Dendritic cell treated with granulocyte-macrophage colony-stimulating factor and Interleukin-4, amounts not matched to agents 40 ng/mL and 50 ng/mL, for 4 days (primary cell): ENCODE measurements at regions not wholly inside any gene's neighbourhood (a gene's known extent, or its start where the extent isn't known, plus 50 kb on each side); places are given as distances from the start of the nearest gene placed in this dataset.

Experiments
- H3K27ac Mint-ChIP-seq: one replicate; pipeline ENCODE4 v1.8.0; 2022; ENCODE audit warnings: mild to moderate bottlenecking, mixed read lengths
- H3K27me3 Mint-ChIP-seq: one replicate; pipeline ENCODE4 v1.8.0; 2022; ENCODE audit warnings: mild to moderate bottlenecking, mixed read lengths
- H3K36me3 Mint-ChIP-seq: one replicate; pipeline ENCODE4 v1.8.0; 2022; ENCODE audit warnings: low read depth, mixed read lengths
- H3K4me1 Mint-ChIP-seq: one replicate; pipeline ENCODE4 v1.8.0; 2022; ENCODE audit warnings: low read depth, mixed read lengths
- H3K4me3 Mint-ChIP-seq: one replicate; pipeline ENCODE4 v1.8.0; 2022; ENCODE audit warnings: mild to moderate bottlenecking, moderate library complexity, mixed read lengths
- H3K9me3 Mint-ChIP-seq: one replicate; pipeline ENCODE4 v1.8.0; 2022; ENCODE audit warnings: mixed read lengths
- intact Hi-C: fragments of 100-400 bp; cut with micrococcal nuclease; formaldehyde crosslinking; loops from one replicate; pipeline ENCODE4 v1.15.0; 2022

- Mint-ChIP-seq H3K27ac (no peak overlapping the region), H3K4me3 (no peak overlapping the region), H3K9me3 (no peaks in the 10 kb centered on the region), H3K36me3 (no peaks in the 10 kb centered on the region), H3K27me3 (peaks cover 14% of the 10 kb centered on the region), H3K4me1 (peaks cover 30% of the 10 kb centered on the region)
- intact Hi-C loops = no loop called here
Measured at GRCh38 chr18:8945514-8945913, 157.0 kb upstream of the NDUFV2 start.

GRCh38 chr18:8946066-8946838, 156.2 kb upstream of the NDUFV2 start:
- no peaks in the 10 kb centered on the region for H3K36me3 Mint-ChIP-seq
- H3K4me1 Mint-ChIP-seq = peaks cover 30% of the 10 kb centered on the region
- H3K27ac Mint-ChIP-seq = no peak overlapping the region
- H3K4me3 Mint-ChIP-seq = no peak overlapping the region
- peaks cover 14% of the 10 kb centered on the region for H3K27me3 Mint-ChIP-seq
- intact Hi-C loops = no loop called here
- no peaks in the 10 kb centered on the region for H3K9me3 Mint-ChIP-seq

- peaks cover 30% of the 10 kb centered on the region for H3K4me1 Mint-ChIP-seq
- no peaks in the 10 kb centered on the region for H3K36me3 Mint-ChIP-seq
- intact Hi-C loops = no loop called here
- no peaks in the 10 kb centered on the region for H3K9me3 Mint-ChIP-seq
- H3K27ac Mint-ChIP-seq = no peak overlapping the region
- no peak overlapping the region for H3K4me3 Mint-ChIP-seq
- H3K27me3 Mint-ChIP-seq = peaks cover 16% of the 10 kb centered on the region
Measured at GRCh38 chr18:8947566-8947965, 154.9 kb upstream of the NDUFV2 start.

GRCh38 chr18:8948011-8948410, 154.5 kb upstream of the NDUFV2 start:
- no peaks in the 10 kb centered on the region for H3K36me3 Mint-ChIP-seq
- no peak overlapping the region for H3K4me3 Mint-ChIP-seq
- intact Hi-C loops = no loop called here
- H3K27me3 Mint-ChIP-seq = peaks cover 16% of the 10 kb centered on the region
- H3K4me1 Mint-ChIP-seq = peaks cover 28% of the 10 kb centered on the region
- H3K27ac Mint-ChIP-seq = no peak overlapping the region
- H3K9me3 Mint-ChIP-seq = no peaks in the 10 kb centered on the region

DNA sequence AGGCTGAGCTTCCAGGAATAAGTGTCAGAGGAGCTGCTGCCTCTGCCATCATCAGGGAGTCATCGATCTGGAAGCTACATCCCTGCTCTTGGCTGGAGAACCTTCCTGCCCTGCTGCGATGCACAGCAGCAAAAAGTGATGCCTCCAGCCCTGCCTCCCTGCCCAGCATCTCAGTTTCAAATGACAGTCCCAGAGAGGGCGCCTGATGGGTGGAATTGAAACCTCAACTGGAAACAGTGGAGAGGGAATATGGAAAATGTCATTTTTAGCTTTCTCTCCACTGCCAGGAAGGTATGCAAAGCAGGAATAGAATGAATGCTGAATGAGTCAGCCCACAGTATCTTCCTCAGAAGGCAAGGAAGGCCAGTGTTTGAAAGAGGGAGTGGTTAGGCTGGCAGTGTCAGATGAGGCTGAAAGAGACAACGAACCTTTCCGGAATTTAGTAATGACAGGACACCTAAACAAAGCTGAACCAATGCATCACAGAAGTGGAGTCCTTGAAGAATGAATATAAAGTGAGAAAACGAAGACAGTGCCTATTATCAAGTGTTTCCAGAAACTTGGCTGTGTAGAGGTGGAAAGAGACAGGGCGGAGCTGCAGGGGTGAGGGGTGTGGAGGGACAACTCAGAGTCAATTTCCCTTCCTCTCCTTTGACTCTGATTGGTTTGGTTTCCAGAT, 153.9 kb upstream of the NDUFV2 start:
- Mint-ChIP-seq H3K36me3 (no peaks in the 10 kb centered on the region), H3K9me3 (no peaks in the 10 kb centered on the region), H3K27ac (no peak overlapping the region), H3K4me3 (no peak overlapping the region), H3K4me1 (peaks cover 24% of the 10 kb centered on the region), H3K27me3 (peaks cover 16% of the 10 kb centered on the region)
- intact Hi-C loops = no loop called here

- Mint-ChIP-seq H3K4me3 (no peak overlapping the region), H3K27me3 (peaks cover 16% of the 10 kb centered on the region), H3K36me3 (no peaks in the 10 kb centered on the region), H3K9me3 (no peaks in the 10 kb centered on the region), H3K4me1 (peaks cover 18% of the 10 kb centered on the region), H3K27ac (no peak overlapping the region)
- intact Hi-C loops = no loop called here
Measured at GRCh38 chr18:8949206-8949605, 153.3 kb upstream of the NDUFV2 start.

DNA sequence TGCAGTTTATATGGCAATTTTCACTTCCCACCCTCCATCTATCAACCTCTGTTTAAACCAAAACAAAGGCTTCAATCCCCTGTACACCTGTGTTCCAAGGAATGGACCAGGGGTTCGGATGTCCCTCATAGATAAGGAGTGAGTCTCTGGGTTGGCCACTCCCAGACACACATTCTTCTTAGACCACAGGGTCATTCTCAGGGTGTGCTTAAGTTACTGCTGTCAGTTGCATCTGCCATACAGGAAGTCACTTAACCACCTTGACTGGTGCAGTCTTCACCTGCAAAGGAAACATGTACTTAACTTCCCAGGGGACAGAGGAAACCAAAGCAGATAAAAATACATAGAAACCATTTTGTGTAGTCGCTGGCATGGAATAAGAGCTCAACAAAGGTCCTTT, 151.0 kb upstream of the NDUFV2 start:
- intact Hi-C loops = no loop called here
- no peak overlapping the region for H3K4me3 Mint-ChIP-seq
- H3K27ac Mint-ChIP-seq = no peak overlapping the region
- H3K9me3 Mint-ChIP-seq = no peaks in the 10 kb centered on the region
- H3K4me1 Mint-ChIP-seq = peaks cover 6% of the 10 kb centered on the region
- H3K36me3 Mint-ChIP-seq = no peaks in the 10 kb centered on the region
- H3K27me3 Mint-ChIP-seq = peaks cover 17% of the 10 kb centered on the region

GRCh38 chr18:8952174-8952573, 150.3 kb upstream of the NDUFV2 start:
- H3K36me3 Mint-ChIP-seq = no peaks in the 10 kb centered on the region

DNA sequence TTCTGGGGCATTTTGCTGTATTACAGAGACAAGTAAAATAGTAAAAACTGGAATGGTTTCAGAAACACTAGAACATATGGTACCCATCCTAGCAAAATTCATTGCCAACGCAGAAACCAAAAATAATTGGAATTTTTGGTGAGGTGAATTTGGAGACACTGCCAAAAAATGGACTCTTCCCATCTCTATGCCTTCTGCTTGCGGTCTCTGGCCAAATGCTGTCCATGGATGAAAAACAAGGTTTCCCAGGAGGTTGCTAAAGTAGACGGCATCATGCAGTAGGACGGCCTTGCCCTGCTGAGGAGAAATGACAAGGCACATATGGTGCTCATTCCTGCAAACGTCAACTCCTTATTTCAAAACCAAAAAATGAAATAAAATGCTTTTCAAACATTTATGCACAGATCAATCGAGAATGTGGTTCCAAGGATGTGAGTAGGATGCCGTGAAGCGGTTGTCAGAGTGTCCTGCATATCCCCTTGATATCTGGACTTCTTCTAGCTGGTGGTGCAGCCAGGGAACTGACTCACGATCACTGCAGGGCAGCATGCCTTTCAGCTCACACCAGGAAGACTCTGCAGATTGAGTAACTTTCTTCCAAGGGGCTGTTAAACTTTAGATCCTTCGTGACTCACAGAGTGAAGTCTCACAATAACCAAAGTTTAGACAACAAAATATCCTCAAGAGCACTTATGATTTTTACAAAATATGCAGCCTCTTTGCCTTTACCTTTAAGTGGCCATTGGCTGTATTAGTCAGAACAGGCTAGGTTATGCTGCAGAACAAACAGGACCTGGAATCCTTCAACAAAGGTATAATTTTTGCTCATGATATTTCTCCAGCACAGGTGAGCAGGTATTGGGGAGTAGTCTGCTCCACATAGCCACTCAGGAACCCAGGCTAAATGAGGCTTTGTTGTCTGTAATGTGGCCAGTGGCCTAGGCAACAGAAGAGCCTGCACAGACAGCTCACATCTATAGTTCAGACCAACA, 149.4 kb upstream of the NDUFV2 start:
- peaks cover 19% of the 10 kb centered on the region for H3K27me3 Mint-ChIP-seq
- peaks cover 6% of the 10 kb centered on the region for H3K4me1 Mint-ChIP-seq
- intact Hi-C loops = no loop called here
- H3K27ac Mint-ChIP-seq = no peak overlapping the region
- H3K9me3 Mint-ChIP-seq = no peaks in the 10 kb centered on the region
- no peaks in the 10 kb centered on the region for H3K36me3 Mint-ChIP-seq
- H3K4me3 Mint-ChIP-seq = no peak overlapping the region

More at GRCh38 chr18:8952174-8952573, 150.3 kb upstream of the NDUFV2 start:
- intact Hi-C loops = no loop called here
- Mint-ChIP-seq H3K9me3 (no peaks in the 10 kb centered on the region), H3K27ac (no peak overlapping the region), H3K4me1 (peaks cover 6% of the 10 kb centered on the region), H3K4me3 (no peak overlapping the region), H3K27me3 (peaks cover 19% of the 10 kb centered on the region)

DNA sequence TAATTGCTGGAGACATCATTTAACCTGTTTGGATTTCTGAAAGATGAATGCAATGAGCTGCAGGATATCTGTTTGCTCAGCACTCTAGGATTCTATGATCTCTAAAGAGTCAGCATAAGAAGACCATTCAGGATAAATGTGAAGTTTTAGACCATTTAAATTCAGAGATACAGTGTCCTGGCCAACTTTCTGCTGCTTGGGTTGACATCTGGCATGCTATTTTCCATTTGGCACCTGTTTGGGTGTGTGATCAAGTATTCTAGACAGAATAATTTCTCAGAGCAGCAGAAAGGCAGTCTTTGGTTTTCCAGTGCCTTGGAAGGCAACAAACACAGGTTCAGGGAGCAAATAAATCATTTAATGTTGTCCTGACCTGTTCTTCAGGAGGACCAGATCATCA, 144.8 kb upstream of the NDUFV2 start:
- Mint-ChIP-seq H3K27me3 (peaks cover 13% of the 10 kb centered on the region), H3K9me3 (no peaks in the 10 kb centered on the region), H3K36me3 (no peaks in the 10 kb centered on the region), H3K4me1 (peaks cover 3% of the 10 kb centered on the region), H3K27ac (no peak overlapping the region), H3K4me3 (no peak overlapping the region)
- intact Hi-C loops = no loop called here

DNA sequence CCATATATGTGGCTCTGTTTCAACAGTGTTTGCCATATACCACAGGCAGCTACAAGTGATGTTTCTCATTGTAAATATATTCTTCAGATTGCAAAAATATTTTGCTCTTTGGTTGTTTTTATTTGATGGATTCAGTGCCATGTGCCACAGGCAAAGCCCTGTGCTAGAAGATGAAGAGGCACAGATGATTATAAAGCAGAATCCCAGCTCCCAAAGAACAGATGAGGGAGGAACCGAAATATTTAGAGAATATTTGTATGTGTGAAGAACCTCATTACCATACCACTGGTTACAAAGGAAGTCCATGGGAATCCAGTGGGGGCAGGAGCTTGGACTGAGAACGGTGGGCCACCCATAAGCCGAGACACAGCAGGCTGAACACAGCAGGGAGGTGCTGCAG, 143.8 kb upstream of the NDUFV2 start:
- H3K9me3 Mint-ChIP-seq = no peaks in the 10 kb centered on the region
- no peak overlapping the region for H3K27ac Mint-ChIP-seq
- peaks cover 13% of the 10 kb centered on the region for H3K4me1 Mint-ChIP-seq
- H3K36me3 Mint-ChIP-seq = no peaks in the 10 kb centered on the region
- H3K4me3 Mint-ChIP-seq = no peak overlapping the region
- intact Hi-C loops = no loop called here
- peaks cover 13% of the 10 kb centered on the region for H3K27me3 Mint-ChIP-seq

DNA sequence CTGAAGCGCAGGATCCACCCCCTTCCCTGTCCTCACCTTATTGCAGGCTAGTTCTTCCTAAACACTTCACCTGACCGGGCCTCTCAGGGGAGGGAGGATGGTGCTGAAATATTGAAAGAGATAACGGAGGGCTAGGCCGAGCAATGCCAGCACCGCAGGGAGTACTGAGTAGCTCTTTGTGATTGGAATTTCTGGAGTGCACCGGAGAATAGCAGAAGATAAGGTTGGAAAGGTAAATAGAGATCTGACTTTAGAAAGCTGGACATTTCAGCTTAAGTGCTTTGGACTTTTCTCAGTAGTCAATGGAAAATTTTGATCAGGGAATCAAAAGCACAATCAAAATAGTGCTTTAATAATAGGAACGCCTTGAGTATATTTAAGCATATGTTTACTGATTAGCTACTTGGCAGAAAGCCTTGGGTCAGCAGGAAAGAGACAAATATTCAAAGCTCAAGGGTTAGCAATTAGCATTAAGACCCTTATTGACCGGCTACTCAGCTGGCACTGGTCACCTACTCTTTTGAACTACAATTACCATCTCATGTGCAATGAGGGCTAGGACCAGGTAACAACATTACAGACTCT, 142.9 kb upstream of the NDUFV2 start:
- Mint-ChIP-seq H3K4me1 (peaks cover 22% of the 10 kb centered on the region), H3K4me3 (no peak overlapping the region), H3K9me3 (no peaks in the 10 kb centered on the region), H3K27me3 (peaks cover 13% of the 10 kb centered on the region), H3K27ac (no peak overlapping the region), H3K36me3 (no peaks in the 10 kb centered on the region)
- intact Hi-C loops = no loop called here

- Mint-ChIP-seq H3K36me3 (no peaks in the 10 kb centered on the region), H3K4me3 (no peak overlapping the region), H3K27ac (no peak overlapping the region), H3K27me3 (peaks cover 13% of the 10 kb centered on the region), H3K9me3 (no peaks in the 10 kb centered on the region), H3K4me1 (peaks cover 31% of the 10 kb centered on the region)
- intact Hi-C loops = no loop called here
Measured at GRCh38 chr18:8960740-8961657, 141.5 kb upstream of the NDUFV2 start.
